HG03064 (cell line): ENCODE measurements at regions not wholly inside any gene's neighbourhood (a gene's known extent, or its start where the extent isn't known, plus 50 kb on each side); places are given as distances from the start of the nearest gene placed in this dataset.

Source experiments
- ATAC-seq: cut with Tn5 transposase; IDR thresholded peaks from one replicate; pipeline ENCODE4 v1.9.1; 2021; ENCODE audit warnings: low read depth; ENCODE audit not compliant: unreplicated experiment

- ATAC-seq = no peak
Measured at GRCh38 chr13:68378294-68378693, 1148.2 kb upstream of the PCDH9 start.

DNA sequence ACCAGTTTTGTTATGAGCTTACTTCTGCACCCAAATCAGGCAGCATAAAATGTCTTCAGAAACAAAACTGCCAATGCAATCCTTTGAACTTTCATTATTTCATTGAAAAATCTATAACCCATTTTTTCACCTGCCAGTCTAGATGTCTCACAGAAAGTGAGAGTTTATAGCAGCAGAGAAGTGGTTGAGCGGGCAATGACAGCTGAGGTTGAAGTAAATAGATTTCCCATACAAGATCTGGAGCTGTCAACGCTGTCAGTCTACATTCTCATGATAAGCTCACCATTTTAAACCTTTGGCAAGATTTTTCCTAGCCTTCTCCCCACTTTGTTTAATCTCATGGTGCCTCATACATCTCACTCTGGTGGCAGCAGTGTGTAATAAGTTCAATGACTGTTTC, 1144.9 kb upstream of the PCDH9 start:
- ATAC-seq = no peak

DNA sequence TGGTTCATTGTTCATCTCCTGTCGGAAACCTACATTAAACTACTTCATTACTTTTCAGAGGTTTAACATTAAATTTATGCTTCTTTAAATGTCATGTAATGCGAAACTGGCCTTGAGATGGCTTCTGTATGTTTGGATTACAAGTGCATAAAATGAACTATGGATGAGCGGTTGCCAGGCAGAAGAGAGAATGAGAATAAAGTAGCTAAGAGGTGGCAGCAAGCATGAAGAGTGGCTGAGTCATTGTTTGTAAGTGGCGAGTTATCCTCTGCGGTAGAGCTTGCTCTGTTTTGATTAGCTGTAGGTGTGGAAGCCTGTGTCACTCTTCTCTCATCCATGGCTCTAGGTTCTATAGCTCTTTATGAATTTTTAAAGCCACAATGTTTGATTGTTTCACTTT, 1139.6 kb upstream of the PCDH9 start:
- no peak for ATAC-seq

GRCh38 chr13:68368922-68369321, 1138.8 kb upstream of the PCDH9 start:
- ATAC-seq = no peak

GRCh38 chr13:68359105-68359504, 1129.0 kb upstream of the PCDH9 start:
- ATAC-seq = no peak

DNA sequence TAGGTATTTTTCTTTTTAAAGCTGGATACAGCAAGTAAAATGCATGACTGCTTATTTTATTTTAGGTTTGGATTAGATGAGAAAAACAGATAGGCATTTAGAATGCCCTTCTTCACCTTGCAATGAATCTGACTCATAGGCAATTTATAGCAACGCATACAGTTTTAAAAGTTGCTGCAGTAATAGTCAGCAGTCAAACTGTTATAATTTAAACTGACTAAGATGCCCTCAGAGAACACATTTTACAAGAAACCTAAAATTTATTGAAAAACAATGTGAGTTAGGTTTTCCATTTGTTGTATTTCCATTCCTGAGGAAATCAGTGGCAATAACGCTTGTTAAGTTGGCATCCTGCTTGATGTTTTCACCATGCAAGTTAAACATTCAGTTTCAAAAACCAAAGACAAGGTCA, 1128.2 kb upstream of the PCDH9 start:
- no peak for ATAC-seq

- no peak for ATAC-seq
Measured at GRCh38 chr13:68350554-68350953, 1120.4 kb upstream of the PCDH9 start.

DNA sequence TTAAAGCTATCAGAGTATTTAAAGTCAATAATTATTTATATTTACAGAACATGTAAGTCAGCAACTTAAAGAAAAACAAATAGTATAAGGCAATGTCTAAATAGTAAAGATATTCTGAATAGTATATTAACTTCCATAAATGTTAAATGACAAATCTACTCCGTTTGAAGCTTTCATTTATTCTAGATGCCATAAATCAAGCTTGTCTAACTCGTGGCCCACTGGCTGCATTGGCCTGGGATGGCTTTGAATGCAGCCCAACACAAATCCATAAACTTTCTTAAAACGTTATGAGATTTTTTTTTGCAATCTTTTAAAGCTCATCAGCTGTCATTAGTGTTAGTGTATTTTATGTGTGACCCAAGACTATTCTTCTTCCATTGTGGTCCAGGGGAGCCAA, 1117.1 kb upstream of the PCDH9 start:
- no peak for ATAC-seq

DNA sequence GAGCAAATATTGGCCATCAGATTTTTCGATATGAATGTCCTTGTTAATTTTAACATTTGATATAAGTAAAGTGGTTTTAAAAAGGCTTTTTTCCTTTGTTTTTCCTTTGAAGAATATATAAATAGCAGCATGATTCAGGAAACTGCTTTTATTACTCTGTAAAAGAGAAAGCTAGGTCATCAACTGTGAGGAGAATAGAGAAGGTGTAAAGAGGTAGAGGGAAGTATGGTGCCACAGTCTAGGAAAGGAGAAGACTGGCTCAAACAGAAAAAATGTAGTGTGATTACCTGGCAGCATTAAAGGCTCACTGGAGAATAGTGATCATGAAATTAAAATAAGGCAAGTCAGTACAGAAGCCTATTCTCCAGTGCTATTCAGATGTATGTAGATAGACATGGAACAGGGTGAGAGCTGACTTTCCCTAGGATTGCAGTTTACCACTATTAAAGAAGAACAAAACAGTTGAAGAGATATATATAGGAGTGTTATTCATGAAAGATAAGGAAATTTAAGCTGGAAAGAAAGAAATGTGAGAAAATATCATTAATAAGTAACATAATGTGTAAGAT, 1115.9 kb upstream of the PCDH9 start:
- no peak for ATAC-seq

DNA sequence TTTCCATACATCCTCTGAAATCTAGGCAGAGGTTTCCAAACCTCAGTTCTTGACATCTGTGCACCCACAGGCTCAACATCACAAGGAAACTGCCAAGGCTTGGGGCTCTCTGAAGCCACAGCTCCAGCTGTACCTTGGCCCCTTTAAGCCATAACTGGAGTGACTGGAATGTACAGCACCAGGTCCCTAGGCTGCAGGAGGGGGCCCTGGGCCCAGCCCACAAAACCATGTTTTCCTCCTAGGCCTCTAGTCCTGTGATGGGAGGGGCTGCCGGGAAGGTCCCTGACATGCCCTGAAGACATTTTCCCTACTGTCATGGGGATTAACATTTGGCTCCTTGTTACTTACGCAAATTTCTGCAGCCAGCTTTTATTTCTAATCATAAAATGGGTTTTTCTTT, 1093.0 kb upstream of the PCDH9 start:
- ATAC-seq = no peak

DNA sequence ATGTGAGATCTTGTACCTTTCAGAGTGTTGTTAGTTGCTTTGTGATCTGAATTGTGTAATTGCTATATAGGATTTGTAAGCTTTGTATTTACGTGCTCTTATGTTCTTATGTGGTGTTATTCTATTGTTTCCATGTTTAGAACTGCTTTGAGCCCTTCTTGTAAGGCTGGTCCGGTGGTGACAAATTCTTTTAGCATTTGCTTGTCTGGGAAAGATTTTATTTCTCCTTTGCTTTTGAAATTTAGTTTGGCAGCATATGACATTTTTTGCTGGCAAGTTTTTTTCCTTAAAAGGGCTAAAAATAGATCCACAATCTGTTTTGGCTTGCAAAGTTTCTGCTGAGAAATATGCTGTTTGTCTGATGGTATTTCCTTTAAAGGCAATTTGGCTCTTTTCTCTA, 1089.2 kb upstream of the PCDH9 start:
- ATAC-seq = no peak

GRCh38 chr13:68304286-68304893, 1074.3 kb upstream of the PCDH9 start:
- ATAC-seq = no peak

GRCh38 chr13:68293631-68294030, 1063.5 kb upstream of the PCDH9 start:
- ATAC-seq = no peak

- no peak for ATAC-seq
Measured at GRCh38 chr13:68292601-68293000, 1062.5 kb upstream of the PCDH9 start.

DNA sequence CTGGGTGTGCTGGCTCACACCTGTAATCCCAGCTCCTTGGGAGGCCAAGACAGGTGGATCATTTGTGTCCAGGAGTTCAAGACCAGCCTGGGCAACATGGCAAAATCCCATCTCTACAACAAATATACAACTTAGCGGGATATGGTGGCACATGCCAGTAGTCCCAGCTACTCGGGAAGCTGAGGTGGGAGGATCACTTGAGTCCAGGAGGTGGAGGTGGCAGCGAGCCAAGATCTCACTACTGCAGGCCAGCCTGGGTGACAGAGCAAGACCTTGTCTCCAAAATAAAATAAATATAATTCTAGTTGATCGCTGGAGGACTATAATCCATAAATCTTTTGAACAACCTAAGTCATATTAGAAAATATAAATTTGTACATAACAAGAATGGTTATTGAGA, 1061.5 kb upstream of the PCDH9 start:
- no peak for ATAC-seq

- ATAC-seq = no peak
Measured at GRCh38 chr13:68275758-68276157, 1045.6 kb upstream of the PCDH9 start.

DNA sequence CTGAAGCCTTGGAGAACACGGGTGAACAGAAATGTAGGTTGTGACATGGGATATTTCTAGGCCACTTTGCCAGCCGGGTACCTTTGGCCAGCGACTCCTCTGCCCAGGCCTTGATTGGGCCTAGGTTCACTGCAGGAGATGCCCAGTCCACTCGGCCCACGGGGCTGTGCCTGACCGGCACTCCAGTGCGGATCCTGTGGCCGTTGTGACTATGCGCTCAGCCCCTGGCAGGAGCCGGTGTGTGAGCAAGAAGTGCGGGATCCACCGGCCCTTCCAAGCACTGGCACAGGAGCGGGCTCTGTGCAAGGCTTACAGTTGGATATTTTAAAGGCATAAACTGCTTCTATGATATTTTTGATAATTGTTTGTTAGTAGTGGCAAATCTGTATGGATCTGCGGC, 1042.5 kb upstream of the PCDH9 start:
- ATAC-seq = no peak

GRCh38 chr13:68264692-68265091, 1034.6 kb upstream of the PCDH9 start:
- no peak for ATAC-seq

DNA sequence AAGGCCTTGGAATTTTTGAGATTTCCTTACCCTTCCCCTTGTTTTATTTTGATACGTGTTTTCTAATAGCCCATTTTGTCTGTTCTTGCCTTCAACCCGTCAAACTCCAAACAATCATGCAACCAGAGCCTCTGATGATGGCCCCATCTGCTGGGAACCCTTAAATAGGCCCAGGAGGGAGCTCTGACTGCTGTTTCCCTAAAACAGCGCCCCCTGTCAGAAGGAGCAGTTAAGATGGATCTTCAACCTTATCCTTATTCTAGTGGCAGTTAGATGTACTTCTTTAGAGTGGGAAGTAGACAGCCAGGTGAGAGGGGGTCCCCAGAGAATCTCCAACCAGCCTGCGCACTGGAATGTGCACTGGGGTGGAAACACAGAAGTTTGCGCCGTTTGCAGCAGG, 1031.0 kb upstream of the PCDH9 start:
- ATAC-seq = no peak

GRCh38 chr13:68257111-68257842, 1027.1 kb upstream of the PCDH9 start:
- no peak for ATAC-seq

DNA sequence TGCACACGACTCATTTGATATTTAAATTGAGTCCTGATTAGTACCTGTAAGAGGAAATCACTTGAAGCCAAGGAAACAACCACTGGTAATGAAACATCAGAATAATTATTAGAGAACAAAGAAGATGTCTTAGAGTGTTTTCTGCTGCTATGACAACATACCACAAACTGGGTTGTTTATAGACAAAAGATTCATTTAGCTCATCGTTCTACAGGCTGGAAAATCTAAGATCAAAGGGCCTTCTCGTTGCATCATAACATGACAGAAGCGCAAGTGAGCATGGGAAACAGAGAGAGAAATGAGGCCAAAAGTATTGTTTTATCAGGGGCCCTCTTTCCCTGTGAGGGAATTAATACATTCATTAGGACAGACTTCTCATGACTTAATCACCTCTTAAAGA, 1024.0 kb upstream of the PCDH9 start:
- ATAC-seq = no peak

DNA sequence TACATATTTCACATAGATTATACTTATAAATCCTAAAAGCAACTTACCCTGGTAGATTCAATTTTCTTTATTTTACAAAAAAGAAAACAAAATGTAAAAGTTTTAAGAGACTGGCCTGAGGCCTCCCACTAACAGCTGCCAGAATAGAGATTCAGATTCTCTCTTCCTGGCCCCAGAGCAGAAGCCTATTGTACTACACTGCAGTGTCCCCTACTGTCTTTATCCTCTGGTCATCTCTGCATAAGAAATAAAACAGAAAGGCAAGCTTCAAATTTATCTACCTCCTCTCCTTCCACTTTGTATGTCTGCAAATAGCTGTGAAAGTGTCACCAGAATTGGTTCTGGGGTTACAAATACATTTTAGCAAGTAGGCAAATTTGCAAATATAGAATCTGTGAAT, 1004.1 kb upstream of the PCDH9 start:
- ATAC-seq = no peak
